ENCODE measurements at regions not wholly inside any gene's neighbourhood (a gene's known extent, or its start where the extent isn't known, plus 50 kb on each side); places are given as distances from the start of the nearest gene placed in this dataset.

DNA sequence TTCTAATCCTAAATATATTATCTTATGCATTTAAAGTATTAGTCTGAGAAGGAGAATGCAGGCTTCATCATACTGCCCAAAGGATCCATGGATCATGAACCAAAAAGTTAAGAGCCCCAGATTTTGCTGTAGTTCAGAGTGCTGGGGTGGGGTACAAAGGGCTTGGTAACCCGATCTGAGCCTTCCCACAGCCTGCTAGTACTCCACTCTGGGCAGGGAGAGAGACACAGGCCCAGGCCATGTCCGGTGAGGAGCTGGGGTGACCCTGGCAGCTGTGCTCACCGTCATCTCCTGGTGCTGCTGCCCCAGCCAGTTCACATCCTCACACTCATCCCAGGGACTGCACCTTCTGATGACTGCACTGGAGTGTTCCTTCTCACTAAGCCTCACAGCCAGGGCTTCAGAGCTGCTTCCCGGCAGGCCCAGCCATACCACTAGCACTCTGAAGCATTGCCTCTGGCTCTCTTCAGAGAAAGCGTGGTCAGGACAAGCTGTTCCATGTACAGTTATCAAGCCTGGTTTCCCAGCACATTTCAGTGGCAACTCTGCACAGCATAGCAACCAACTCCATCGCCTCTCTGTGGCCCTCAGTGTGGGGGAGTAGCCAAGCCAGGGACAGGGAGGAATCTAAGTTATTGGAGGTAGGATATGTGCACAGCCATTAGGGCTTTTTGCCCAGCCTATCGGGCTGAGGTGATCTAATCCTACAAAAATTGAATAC, 189.0 kb upstream of the CTAGE1 start:
- no peak overlapping the region for H3K4me3 ChIP-seq
- H3K9me3 ChIP-seq (ENCODE audit: low read depth) = no peaks in the 10 kb centered on the region
- no peak overlapping the region for H3K9ac ChIP-seq
- H3K27me3 ChIP-seq = no peaks in the 10 kb centered on the region
- Mint-ChIP-seq H3K27ac (peak overlapping the region; percentile 90), H3K36me3 (no peaks in the 10 kb centered on the region), H3K9me3 (peaks cover 3% of the 10 kb centered on the region), H3K4me1 (peaks cover 24% of the 10 kb centered on the region), H3K27me3 (ENCODE audit: insufficient read depth, low read depth) (peaks cover 6% of the 10 kb centered on the region), H3K4me3 (no peak overlapping the region)
- TF ChIP-seq EZH2 (IDR thresholded peaks at IDR 0.05) (no peak), EZH2phosphoT487 (IDR thresholded peaks at IDR 0.05) (no peak)
- peaks cover 12% of the 10 kb centered on the region for H3K4me1 ChIP-seq
- no peak overlapping the region for H3K27ac ChIP-seq
- no peaks in the 10 kb centered on the region for H3F3A ChIP-seq (ENCODE audit: low read depth)
- H3K79me2 ChIP-seq (ENCODE audit: low read depth) = no peaks in the 10 kb centered on the region
- H3K36me3 ChIP-seq = no peaks in the 10 kb centered on the region
- no peaks in the 10 kb centered on the region for H4K20me1 ChIP-seq (ENCODE audit: low read depth)
- no peak overlapping the region for H3K4me2 ChIP-seq
- H2AFZ ChIP-seq (replicated peaks) = peak overlapping the region; percentile 86
- peak; percentile 33 for DNase-seq (ENCODE audit: low spot score)

- H3K9ac ChIP-seq = no peak overlapping the region
- H3K4me2 ChIP-seq = no peak overlapping the region
- H3K9me3 ChIP-seq (ENCODE audit: low read depth) = no peaks in the 10 kb centered on the region
- Mint-ChIP-seq H3K9me3 (no peaks in the 10 kb centered on the region), H3K27ac (no peak overlapping the region), H3K4me1 (peaks cover 24% of the 10 kb centered on the region), H3K4me3 (no peak overlapping the region), H3K27me3 (ENCODE audit: insufficient read depth, low read depth) (peaks cover 6% of the 10 kb centered on the region), H3K36me3 (no peaks in the 10 kb centered on the region)
- no peak for DNase-seq (ENCODE audit: low spot score)
- no peaks in the 10 kb centered on the region for H3K27me3 ChIP-seq
- H2AFZ ChIP-seq (replicated peaks) = no peak overlapping the region
- H3K4me1 ChIP-seq = peaks cover 12% of the 10 kb centered on the region
- no peaks in the 10 kb centered on the region for H3F3A ChIP-seq (ENCODE audit: low read depth)
- H3K27ac ChIP-seq = no peak overlapping the region
- TF ChIP-seq, protein P1, sequence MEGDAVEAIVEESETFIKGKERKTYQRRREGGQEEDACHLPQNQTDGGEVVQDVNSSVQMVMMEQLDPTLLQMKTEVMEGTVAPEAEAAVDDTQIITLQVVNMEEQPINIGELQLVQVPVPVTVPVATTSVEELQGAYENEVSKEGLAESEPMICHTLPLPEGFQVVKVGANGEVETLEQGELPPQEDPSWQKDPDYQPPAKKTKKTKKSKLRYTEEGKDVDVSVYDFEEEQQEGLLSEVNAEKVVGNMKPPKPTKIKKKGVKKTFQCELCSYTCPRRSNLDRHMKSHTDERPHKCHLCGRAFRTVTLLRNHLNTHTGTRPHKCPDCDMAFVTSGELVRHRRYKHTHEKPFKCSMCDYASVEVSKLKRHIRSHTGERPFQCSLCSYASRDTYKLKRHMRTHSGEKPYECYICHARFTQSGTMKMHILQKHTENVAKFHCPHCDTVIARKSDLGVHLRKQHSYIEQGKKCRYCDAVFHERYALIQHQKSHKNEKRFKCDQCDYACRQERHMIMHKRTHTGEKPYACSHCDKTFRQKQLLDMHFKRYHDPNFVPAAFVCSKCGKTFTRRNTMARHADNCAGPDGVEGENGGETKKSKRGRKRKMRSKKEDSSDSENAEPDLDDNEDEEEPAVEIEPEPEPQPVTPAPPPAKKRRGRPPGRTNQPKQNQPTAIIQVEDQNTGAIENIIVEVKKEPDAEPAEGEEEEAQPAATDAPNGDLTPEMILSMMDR (IDR thresholded peaks at IDR 0.05) = no peak
- TF ChIP-seq EZH2 (IDR thresholded peaks at IDR 0.05) (no peak), EZH2phosphoT487 (IDR thresholded peaks at IDR 0.05) (no peak)
- no peak overlapping the region for H3K4me3 ChIP-seq
- no peaks in the 10 kb centered on the region for H3K36me3 ChIP-seq
- H4K20me1 ChIP-seq (ENCODE audit: low read depth) = no peaks in the 10 kb centered on the region
- H3K79me2 ChIP-seq (ENCODE audit: low read depth) = no peaks in the 10 kb centered on the region
Measured at GRCh38 chr18:22607284-22607635, 189.5 kb upstream of the CTAGE1 start.

DNA sequence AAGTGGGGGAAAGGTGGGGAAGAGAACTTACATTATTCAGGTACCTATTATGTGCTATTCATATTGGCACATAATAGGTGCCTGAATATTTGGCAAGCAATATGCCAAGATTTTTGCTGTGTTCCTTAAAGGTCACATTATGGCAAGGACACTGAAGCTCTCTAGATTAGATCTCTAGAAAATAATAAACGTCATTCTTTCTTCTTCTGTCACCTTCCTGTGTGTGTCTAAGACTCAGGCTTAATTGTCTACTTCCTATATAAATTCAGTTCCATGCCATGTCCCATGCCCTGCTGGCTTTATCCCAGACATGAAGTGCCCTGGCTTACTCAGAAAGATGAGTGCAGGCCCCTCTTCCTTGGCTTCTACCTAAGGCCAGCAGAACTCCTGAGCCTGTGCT, 191.1 kb upstream of the CTAGE1 start:
- H2AFZ ChIP-seq (replicated peaks) = no peak overlapping the region
- no peaks in the 10 kb centered on the region for H3K79me2 ChIP-seq (ENCODE audit: low read depth)
- H3K4me2 ChIP-seq = no peak overlapping the region
- Mint-ChIP-seq H3K9me3 (no peaks in the 10 kb centered on the region), H3K27ac (no peak overlapping the region), H3K27me3 (ENCODE audit: insufficient read depth, low read depth) (peaks cover 7% of the 10 kb centered on the region), H3K4me1 (peaks cover 29% of the 10 kb centered on the region), H3K36me3 (no peaks in the 10 kb centered on the region), H3K4me3 (no peak overlapping the region)
- no peak overlapping the region for H3K27ac ChIP-seq
- no peaks in the 10 kb centered on the region for H3F3A ChIP-seq (ENCODE audit: low read depth)
- TF ChIP-seq, protein P1 (IDR thresholded peaks at IDR 0.05) = no peak
- TF ChIP-seq EZH2 (IDR thresholded peaks at IDR 0.05) (no peak), EZH2phosphoT487 (IDR thresholded peaks at IDR 0.05) (no peak)
- H3K27me3 ChIP-seq = no peaks in the 10 kb centered on the region
- no peak overlapping the region for H3K9ac ChIP-seq
- H3K4me1 ChIP-seq = peaks cover 15% of the 10 kb centered on the region
- H3K36me3 ChIP-seq = no peaks in the 10 kb centered on the region
- no peak overlapping the region for H3K4me3 ChIP-seq
- H3K9me3 ChIP-seq (ENCODE audit: low read depth) = no peaks in the 10 kb centered on the region
- DNase-seq (ENCODE audit: low spot score) = no peak
- no peaks in the 10 kb centered on the region for H4K20me1 ChIP-seq (ENCODE audit: low read depth)

- H3K27me3 Mint-ChIP-seq (ENCODE audit: insufficient read depth, low read depth) = peaks cover 7% of the 10 kb centered on the region
- Histone ChIP-seq H3K9me3 (ENCODE audit: low read depth) (no peaks in the 10 kb centered on the region), H3K4me1 (peaks cover 15% of the 10 kb centered on the region), H3K27me3 (no peaks in the 10 kb centered on the region), H3K27ac (no peak overlapping the region), H3K9ac (no peak overlapping the region), H4K20me1 (ENCODE audit: low read depth) (no peaks in the 10 kb centered on the region), H3F3A (ENCODE audit: low read depth) (no peaks in the 10 kb centered on the region), H2AFZ (replicated peaks) (peak overlapping the region; percentile 45), H3K36me3 (no peaks in the 10 kb centered on the region), H3K4me2 (no peak overlapping the region), H3K4me3 (no peak overlapping the region), H3K79me2 (ENCODE audit: low read depth) (no peaks in the 10 kb centered on the region)
- no peak overlapping the region for H3K4me3 Mint-ChIP-seq
- H3K4me1 Mint-ChIP-seq = peaks cover 29% of the 10 kb centered on the region
- TF ChIP-seq, protein P1 (IDR thresholded peaks at IDR 0.05) = peak; percentile 12
- no peak for TF ChIP-seq EZH2phosphoT487 (IDR thresholded peaks at IDR 0.05)
- no peak for TF ChIP-seq EZH2 (IDR thresholded peaks at IDR 0.05)
- no peaks in the 10 kb centered on the region for H3K9me3 Mint-ChIP-seq
- DNase-seq (ENCODE audit: low spot score) = peak; percentile 42
- H3K27ac Mint-ChIP-seq = no peak overlapping the region
- no peaks in the 10 kb centered on the region for H3K36me3 Mint-ChIP-seq
Measured at GRCh38 chr18:22609642-22610041, 191.9 kb upstream of the CTAGE1 start.
